ENCODE measurements at regions not wholly inside any gene's neighbourhood (a gene's known extent, or its start where the extent isn't known, plus 50 kb on each side); places are given as distances from the start of the nearest gene placed in this dataset.

- Histone ChIP-seq H3K56ac (replicated peaks; ENCODE audit: insufficient read length, low read depth, low read length) (no peak overlapping the region), H3K9ac (replicated peaks in 1 of 4; ENCODE audit: extremely low read depth in 1 of 4, low read depth in 3 of 4, low read length in 3 of 4) (no peak overlapping the region), H3K27me3 (replicated peaks in 1 of 4; ENCODE audit: control insufficient read depth in 3 of 4, extremely low read depth in 1 of 4, insufficient read depth in 3 of 4, low read length in 3 of 4) (no peaks in the 10 kb centered on the region), H3K36me3 (ENCODE audit: control insufficient read depth in 2 of 4, insufficient read depth in 4 of 4, low read length in 3 of 4) (no peaks in the 10 kb centered on the region), H3K14ac (ENCODE audit: insufficient read length) (no peak overlapping the region), H3K79me1 (ENCODE audit: low read depth, low read length) (no peaks in the 10 kb centered on the region), H4K5ac (ENCODE audit: insufficient read length, low read depth, low read length) (no peak overlapping the region), H3K4me2 (ENCODE audit: insufficient read depth in 1 of 2, low read depth in 2 of 2, low read length in 2 of 2) (no peak overlapping the region), H2BK5ac (ENCODE audit: low read depth, low read length) (no peak overlapping the region), H4K8ac (ENCODE audit: extremely low read depth, insufficient read depth, low read length) (no peak overlapping the region), H3K4me1 (replicated peaks in 1 of 4; ENCODE audit: control insufficient read depth in 3 of 4, insufficient read depth in 4 of 4, low read length in 3 of 4) (peaks cover 3 to 10% (median 6%) of the 10 kb centered on the region in 4 experiments), H3K79me2 (ENCODE audit: control insufficient read depth in 1 of 2, insufficient read depth in 2 of 2, low read length in 2 of 2) (no peaks in the 10 kb centered on the region), H4K20me1 (replicated peaks in 1 of 2; ENCODE audit: control insufficient read depth in 1 of 2, insufficient read depth in 2 of 2, low read length in 2 of 2) (no peaks in the 10 kb centered on the region), H4K91ac (replicated peaks; ENCODE audit: insufficient read length, low read length) (no peak overlapping the region), H2AK5ac (ENCODE audit: low read depth, low read length) (no peak overlapping the region), H3K9me3 (ENCODE audit: insufficient read depth in 2 of 2, low read depth in 1 of 2, low read length in 1 of 2) (0 out of 4 replicates have a peak, but pooled peaks cover 0 to 2% of the 10 kb centered on the region in 2 experiments), H2BK20ac (ENCODE audit: low read length) (no peak overlapping the region), H2BK120ac (replicated peaks; ENCODE audit: low read depth, low read length) (no peak overlapping the region), H2AFZ (ENCODE audit: low read length) (no peak overlapping the region), H3K23ac (ENCODE audit: insufficient read length) (no peak overlapping the region), H3K18ac (ENCODE audit: extremely low read depth, low read length) (no peak overlapping the region), H3K4me3 (ENCODE audit: extremely low read depth in 1 of 4, insufficient read depth in 2 of 4, low read depth in 3 of 4, low read length in 4 of 4) (no peak overlapping the region), H3K23me2 (ENCODE audit: low read depth, low read length) (peaks cover 7% of the 10 kb centered on the region; the same call in 1 of the 2 replicates), H3K27ac (ENCODE audit: low read depth, low read length) (no peak overlapping the region), H2BK12ac (ENCODE audit: low read depth, low read length) (no peak overlapping the region), H3K4ac (replicated peaks; ENCODE audit: insufficient read length, low read depth, low read length) (no peak overlapping the region), H2BK15ac (ENCODE audit: low read length) (no peak overlapping the region)
- FAIRE-seq (no peak), DNase-seq (ENCODE audit: low read depth in 1 of 2, low spot score in 2 of 2) (no peak)
- ChIA-PET CTCF (ENCODE audit: partially characterized antibody) (interaction anchor here (0.7 to 1.6 kb wide), 2 partner anchors 67 to 1404 kb away, joined by 3 read pairs; no protein-coding TSS in a partner anchor), POLR2A (ENCODE audit: partially characterized antibody) (no interaction called here)
- 86% methylated on average over 4 of the region's 4 CpGs; no CpG with 5 or more reads in 1 of the 2 experiments for WGBS, 2 experiments (ENCODE audit: extremely low coverage in 1 of 2, insufficient coverage in 1 of 2, insufficient read length in 1 of 2, insufficient replicate concordance in 2 of 2, low coverage in 1 of 2, low lambda C conversion rate in 2 of 2, missing lambda C conversion rate in 1 of 2)
- no peak for TF ChIP-seq SP1 (IDR thresholded peaks at IDR 0.05; ENCODE audit: low read depth, low read length)
- TF ChIP-seq CEBPB (IDR thresholded peaks at IDR 0.05; ENCODE audit: low read depth, low read length), result no peak
- TF ChIP-seq TAF7 (optimal IDR thresholded peaks at IDR 0.05; ENCODE audit: borderline replicate concordance, low read depth, low read length), result no peak
- no peak for TF ChIP-seq HDAC2 (IDR thresholded peaks at IDR 0.05; ENCODE audit: borderline replicate concordance in 1 of 2, low read depth in 2 of 2, low read length in 2 of 2)
- TF ChIP-seq SP4 (IDR thresholded peaks at IDR 0.05; ENCODE audit: low read length), result no peak
- no peak for TF ChIP-seq CTBP2 (IDR thresholded peaks at IDR 0.05; ENCODE audit: borderline replicate concordance, insufficient read depth, insufficient read length, low read length)
- no peak for TF ChIP-seq KDM4A (IDR thresholded peaks at IDR 0.05; ENCODE audit: low read depth, low read length, severe bottlenecking)
- TF ChIP-seq CREB1 (IDR thresholded peaks at IDR 0.05), result no peak
- no peak for TF ChIP-seq ATF3 (IDR thresholded peaks at IDR 0.05; ENCODE audit: insufficient read depth, low read depth, low read length)
- no peak for TF ChIP-seq TEAD4 (IDR thresholded peaks at IDR 0.05; ENCODE audit: low read depth, low read length)
- no peak for TF ChIP-seq TCF12 (IDR thresholded peaks at IDR 0.05; ENCODE audit: low read depth, low read length)
- TF ChIP-seq SRF (IDR thresholded peaks at IDR 0.05; ENCODE audit: low read depth, low read length), result no peak
- no peak for TF ChIP-seq JUN (IDR thresholded peaks at IDR 0.05; ENCODE audit: low read depth, low read length)
- TF ChIP-seq SP2 (IDR thresholded peaks at IDR 0.05; ENCODE audit: low read length), result no peak
- no peak for TF ChIP-seq SIX5 (IDR thresholded peaks at IDR 0.05; ENCODE audit: low read depth, low read length)
- TF ChIP-seq ZNF274 (IDR thresholded peaks at IDR 0.05; ENCODE audit: borderline replicate concordance, extremely low read depth, low read length), result no peak
Measured at GRCh38 chr22:27453725-27454124, 347.8 kb downstream of the MN1 start.

Measured in H1 (cell line).